ENCODE measurements at regions not wholly inside any gene's neighbourhood (a gene's known extent, or its start where the extent isn't known, plus 50 kb on each side); places are given as distances from the start of the nearest gene placed in this dataset.

- TF ChIP-seq YY1 (IDR thresholded peaks at IDR 0.05; ENCODE audit: insufficient read depth, insufficient read length) (no peak), SUZ12 (IDR thresholded peaks at IDR 0.05; ENCODE audit: extremely low read depth, insufficient read depth, insufficient read length) (no peak), ZNF274 (IDR thresholded peaks at IDR 0.05; ENCODE audit: low read depth, low read length) (no peak)
Measured at GRCh38 chr14:71454010-71454409, 478.2 kb upstream of the RGS6 start.
